GM23248 (cell line): ENCODE measurements at regions not wholly inside any gene's neighbourhood (a gene's known extent, or its start where the extent isn't known, plus 50 kb on each side); places are given as distances from the start of the nearest gene placed in this dataset.

Experiments
- EZH2 ChIP-seq: fragments of 200-600 bp; sonication (generic); IDR thresholded peaks from 2 replicates; pipeline ENCODE4 v1.6.1; 2018; ENCODE audit warnings: antibody characterized with exemption, mild to moderate bottlenecking; ENCODE audit not compliant: insufficient read depth, poor library complexity, severe bottlenecking
- EZH2phosphoT487 ChIP-seq: fragments of 200-600 bp; sonication (generic); IDR thresholded peaks from 2 replicates; pipeline ENCODE4 v1.6.1; 2018; ENCODE audit warnings: antibody characterized with exemption, moderate library complexity, mild to moderate bottlenecking, low read depth; ENCODE audit not compliant: insufficient read depth

DNA sequence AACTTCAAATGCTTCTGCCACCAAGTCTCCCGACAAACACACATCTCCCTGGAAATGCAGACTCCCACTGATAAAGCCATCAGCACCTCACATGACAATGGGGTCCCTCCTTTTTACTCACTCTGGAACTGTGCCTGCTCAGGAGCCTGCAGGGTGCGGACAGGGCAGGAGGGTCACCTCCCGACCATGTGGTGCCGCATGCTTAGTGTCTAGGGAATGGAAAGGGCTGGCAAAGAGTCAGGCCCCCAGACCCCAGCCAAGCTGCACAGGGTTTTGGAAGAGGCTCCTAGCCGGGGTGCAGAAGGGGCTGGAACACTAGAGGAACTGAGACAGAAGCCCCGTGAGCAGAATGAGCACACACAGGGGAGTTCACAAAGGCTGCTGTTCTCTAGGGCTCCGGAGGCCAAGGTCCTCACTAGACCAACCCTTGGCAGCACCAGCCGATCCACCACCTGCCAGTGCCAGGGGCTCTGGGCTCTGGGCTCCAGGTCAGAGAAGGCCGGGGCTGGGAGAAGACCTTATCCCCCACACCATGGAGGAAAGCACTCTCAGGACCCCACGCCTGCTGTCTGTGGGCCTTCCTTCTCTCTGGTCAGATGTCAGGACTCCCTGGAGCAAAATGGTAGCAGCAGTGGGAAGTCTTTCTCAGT lies 125.1 kb upstream of the FGF3 start:
- TF ChIP-seq EZH2 (no peak), EZH2phosphoT487 (no peak)
